ENCODE measurements at regions not wholly inside any gene's neighbourhood (a gene's known extent, or its start where the extent isn't known, plus 50 kb on each side); places are given as distances from the start of the nearest gene placed in this dataset.
"Not testable (repeated sequence)": the region's sequence is repeated elsewhere in the genome, so short reads cannot be mapped to it uniquely, and the experiment has no call there.

GRCh38 chr2:12486205-12487118 lies 230.3 kb upstream of the TRIB2 start:
- no peak for DNase-seq (ENCODE audit: low read depth in 2 of 2, low spot score in 1 of 2)

- no peak for DNase-seq (ENCODE audit: low read depth in 2 of 2, low spot score in 1 of 2)
Observed at GRCh38 chr2:12487253-12488004, 229.3 kb upstream of the TRIB2 start.

GRCh38 chr2:12488352-12489318 lies 228.1 kb upstream of the TRIB2 start:
- DNase-seq (ENCODE audit: low read depth in 2 of 2, low spot score in 1 of 2) = peak in 1 of 2 donors; percentile 14

- DNase-seq (ENCODE audit: low read depth in 2 of 2, low spot score in 1 of 2) = no peak
Observed at GRCh38 chr2:12490641-12491040, 226.1 kb upstream of the TRIB2 start.

- not testable (repeated sequence) for DNase-seq (ENCODE audit: low read depth in 2 of 2, low spot score in 1 of 2)
Observed at GRCh38 chr2:12492360-12492759, 224.4 kb upstream of the TRIB2 start.

GRCh38 chr2:12493031-12493513 lies 223.7 kb upstream of the TRIB2 start:
- DNase-seq (ENCODE audit: low read depth in 2 of 2, low spot score in 1 of 2) = no peak

- no peak for DNase-seq (ENCODE audit: low read depth in 2 of 2, low spot score in 1 of 2)
Observed at GRCh38 chr2:12495247-12495868, 221.4 kb upstream of the TRIB2 start.

GRCh38 chr2:12498286-12498685 lies 218.4 kb upstream of the TRIB2 start:
- DNase-seq (ENCODE audit: low read depth in 2 of 2, low spot score in 1 of 2) = no peak

- DNase-seq (ENCODE audit: low read depth in 2 of 2, low spot score in 1 of 2) = no peak
Observed at GRCh38 chr2:12498704-12499103, 218.0 kb upstream of the TRIB2 start.

- DNase-seq (ENCODE audit: low read depth in 2 of 2, low spot score in 1 of 2) = no peak
Observed at GRCh38 chr2:12500899-12501298, 215.8 kb upstream of the TRIB2 start.

- DNase-seq (ENCODE audit: low read depth in 2 of 2, low spot score in 1 of 2) = no peak
Observed at GRCh38 chr2:12501469-12502158, 215.1 kb upstream of the TRIB2 start.

- DNase-seq (ENCODE audit: low read depth in 2 of 2, low spot score in 1 of 2) = no peak
Observed at GRCh38 chr2:12502759-12503158, 214.0 kb upstream of the TRIB2 start.

GRCh38 chr2:12504443-12504842 lies 212.3 kb upstream of the TRIB2 start:
- no peak for DNase-seq (ENCODE audit: low read depth in 2 of 2, low spot score in 1 of 2)

GRCh38 chr2:12506846-12507245 lies 209.9 kb upstream of the TRIB2 start:
- DNase-seq (ENCODE audit: low read depth in 2 of 2, low spot score in 1 of 2) = no peak

GRCh38 chr2:12507295-12507694 lies 209.4 kb upstream of the TRIB2 start:
- no peak for DNase-seq (ENCODE audit: low read depth in 2 of 2, low spot score in 1 of 2)

- no peak for DNase-seq (ENCODE audit: low read depth in 2 of 2, low spot score in 1 of 2)
Observed at GRCh38 chr2:12510070-12510469, 206.7 kb upstream of the TRIB2 start.

- no peak for DNase-seq (ENCODE audit: low read depth in 2 of 2, low spot score in 1 of 2)
Observed at GRCh38 chr2:12513339-12513738, 203.4 kb upstream of the TRIB2 start.

GRCh38 chr2:12514168-12514567 lies 202.6 kb upstream of the TRIB2 start:
- no peak for DNase-seq (ENCODE audit: low read depth in 2 of 2, low spot score in 1 of 2)

GRCh38 chr2:12514631-12515437 lies 201.9 kb upstream of the TRIB2 start:
- no peak for DNase-seq (ENCODE audit: low read depth in 2 of 2, low spot score in 1 of 2)
